HCT116 (cell line): ENCODE measurements at regions not wholly inside any gene's neighbourhood (a gene's known extent, or its start where the extent isn't known, plus 50 kb on each side); places are given as distances from the start of the nearest gene placed in this dataset.

Experiments used
- CEBPB ChIP-seq: IDR thresholded peaks from 2 replicates; pipeline ENCODE4 v1.6.1; 2012; ENCODE audit warnings: low read depth
- CTCF ChIP-seq, 3 experiments: fragments of 200-600 bp in 1 of 3; sonication (generic) in 1 of 3; IDR thresholded peaks in 2 of 3; conservative IDR thresholded peaks in 1 of 3; 2 replicates each; pipeline ENCODE4 v1.5.1; 2012 to 2017; ENCODE audit warnings: low read depth in 2 of 3, low read length in 2 of 3, antibody characterized with exemption in 1 of 3, borderline replicate concordance in 1 of 3, control low read depth in 1 of 3, mild to moderate bottlenecking in 1 of 3, mixed read lengths in 1 of 3, mixed run types in 1 of 3, moderate library complexity in 1 of 3; ENCODE audit not compliant: insufficient read depth in 1 of 3
- EGR1 ChIP-seq: IDR thresholded peaks from 2 replicates; pipeline ENCODE4 v1.6.1; 2012; ENCODE audit warnings: low read depth
- EZH2 ChIP-seq: fragments of 200-600 bp; sonication (generic); IDR thresholded peaks from 2 replicates; pipeline ENCODE4 v1.6.1; 2017; ENCODE audit warnings: antibody characterized with exemption, mixed run types
- MAX ChIP-seq: IDR thresholded peaks from 2 replicates; pipeline ENCODE4 v1.6.1; 2012
- TCF7L2 ChIP-seq: IDR thresholded peaks from 2 replicates; pipeline ENCODE4 v1.7.0; 2011; ENCODE audit warnings: borderline replicate concordance, inconsistent platforms; ENCODE audit not compliant: insufficient read depth, insufficient read length; ENCODE audit errors: extremely low read depth

- TF ChIP-seq CTCF (IDR thresholded peaks at IDR 0.05 in 2 of 3, conservative IDR thresholded peaks at IDR 0.05 in 1 of 3; ENCODE audit: borderline replicate concordance in 1 of 3, insufficient read depth in 1 of 3, low read depth in 2 of 3, low read length in 2 of 3) = no peak
- no peak for TF ChIP-seq TCF7L2
- no peak for TF ChIP-seq EGR1
- TF ChIP-seq CEBPB = no peak
- no peak for TF ChIP-seq EZH2
- TF ChIP-seq MAX = no peak
Measured at GRCh38 chr5:138661991-138662434, 86.8 kb upstream of the HSPA9 start.
